ENCODE measurements at regions not wholly inside any gene's neighbourhood (a gene's known extent, or its start where the extent isn't known, plus 50 kb on each side); places are given as distances from the start of the nearest gene placed in this dataset.

GRCh38 chr9:80144856-80145255 is 573.1 kb downstream of the TLE4 start:
- no peak for DNase-seq (ENCODE audit: low read depth)

GRCh38 chr9:80144406-80144805 is 572.6 kb downstream of the TLE4 start:
- no peak for DNase-seq (ENCODE audit: low read depth)

- DNase-seq (ENCODE audit: low read depth) = no peak
Measured at GRCh38 chr9:80143899-80144298, 572.1 kb downstream of the TLE4 start.

- no peak for DNase-seq (ENCODE audit: low read depth)
Measured at GRCh38 chr9:80134487-80134886, 562.7 kb downstream of the TLE4 start.

- DNase-seq (ENCODE audit: low read depth) = no peak
Measured at GRCh38 chr9:80131627-80132026, 559.9 kb downstream of the TLE4 start.

GRCh38 chr9:80127920-80128319 is 556.2 kb downstream of the TLE4 start:
- no peak for DNase-seq (ENCODE audit: low read depth)

GRCh38 chr9:80125731-80126264 is 554.0 kb downstream of the TLE4 start:
- DNase-seq (ENCODE audit: low read depth) = no peak

GRCh38 chr9:80117031-80117430 is 545.3 kb downstream of the TLE4 start:
- no peak for DNase-seq (ENCODE audit: low read depth)

GRCh38 chr9:80114241-80114640 is 542.5 kb downstream of the TLE4 start:
- no peak for DNase-seq (ENCODE audit: low read depth)

- no peak for DNase-seq (ENCODE audit: low read depth)
Measured at GRCh38 chr9:80107931-80108660, 536.3 kb downstream of the TLE4 start.

- DNase-seq (ENCODE audit: low read depth) = no peak
Measured at GRCh38 chr9:80097476-80097875, 525.7 kb downstream of the TLE4 start.

- DNase-seq (ENCODE audit: low read depth) = no peak
Measured at GRCh38 chr9:80094176-80094771, 522.5 kb downstream of the TLE4 start.

- no peak for DNase-seq (ENCODE audit: low read depth)
Measured at GRCh38 chr9:80093695-80094094, 521.9 kb downstream of the TLE4 start.

- no peak for DNase-seq (ENCODE audit: low read depth)
Measured at GRCh38 chr9:80091526-80091925, 519.8 kb downstream of the TLE4 start.

- no peak for DNase-seq (ENCODE audit: low read depth)
Measured at GRCh38 chr9:80090317-80090716, 518.6 kb downstream of the TLE4 start.

GRCh38 chr9:80086822-80087345 is 515.1 kb downstream of the TLE4 start:
- DNase-seq (ENCODE audit: low read depth) = no peak

- no peak for DNase-seq (ENCODE audit: low read depth)
Measured at GRCh38 chr9:80086386-80086785, 514.6 kb downstream of the TLE4 start.

- no peak for DNase-seq (ENCODE audit: low read depth)
Measured at GRCh38 chr9:80085668-80086067, 513.9 kb downstream of the TLE4 start.

- no peak for DNase-seq (ENCODE audit: low read depth)
Measured at GRCh38 chr9:80082213-80082612, 510.4 kb downstream of the TLE4 start.

GRCh38 chr9:80078826-80079225 is 507.1 kb downstream of the TLE4 start:
- no peak for DNase-seq (ENCODE audit: low read depth)

GRCh38 chr9:80077059-80077458 is 505.3 kb downstream of the TLE4 start:
- no peak for DNase-seq (ENCODE audit: low read depth)

GRCh38 chr9:80076162-80076561 is 504.4 kb downstream of the TLE4 start:
- DNase-seq (ENCODE audit: low read depth) = no peak

- DNase-seq (ENCODE audit: low read depth) = no peak
Measured at GRCh38 chr9:80074439-80074838, 502.7 kb downstream of the TLE4 start.

Data from stimulated activated CD8-positive, alpha-beta memory T cell treated with anti-CD3 and anti-CD28 coated beads, Interleukin-12 subunit alpha, Interleukin-12 subunit beta, amount 100 ng/mL, for 1 hour (primary cell).